ENCODE measurements at regions not wholly inside any gene's neighbourhood (a gene's known extent, or its start where the extent isn't known, plus 50 kb on each side); places are given as distances from the start of the nearest gene placed in this dataset.

DNA sequence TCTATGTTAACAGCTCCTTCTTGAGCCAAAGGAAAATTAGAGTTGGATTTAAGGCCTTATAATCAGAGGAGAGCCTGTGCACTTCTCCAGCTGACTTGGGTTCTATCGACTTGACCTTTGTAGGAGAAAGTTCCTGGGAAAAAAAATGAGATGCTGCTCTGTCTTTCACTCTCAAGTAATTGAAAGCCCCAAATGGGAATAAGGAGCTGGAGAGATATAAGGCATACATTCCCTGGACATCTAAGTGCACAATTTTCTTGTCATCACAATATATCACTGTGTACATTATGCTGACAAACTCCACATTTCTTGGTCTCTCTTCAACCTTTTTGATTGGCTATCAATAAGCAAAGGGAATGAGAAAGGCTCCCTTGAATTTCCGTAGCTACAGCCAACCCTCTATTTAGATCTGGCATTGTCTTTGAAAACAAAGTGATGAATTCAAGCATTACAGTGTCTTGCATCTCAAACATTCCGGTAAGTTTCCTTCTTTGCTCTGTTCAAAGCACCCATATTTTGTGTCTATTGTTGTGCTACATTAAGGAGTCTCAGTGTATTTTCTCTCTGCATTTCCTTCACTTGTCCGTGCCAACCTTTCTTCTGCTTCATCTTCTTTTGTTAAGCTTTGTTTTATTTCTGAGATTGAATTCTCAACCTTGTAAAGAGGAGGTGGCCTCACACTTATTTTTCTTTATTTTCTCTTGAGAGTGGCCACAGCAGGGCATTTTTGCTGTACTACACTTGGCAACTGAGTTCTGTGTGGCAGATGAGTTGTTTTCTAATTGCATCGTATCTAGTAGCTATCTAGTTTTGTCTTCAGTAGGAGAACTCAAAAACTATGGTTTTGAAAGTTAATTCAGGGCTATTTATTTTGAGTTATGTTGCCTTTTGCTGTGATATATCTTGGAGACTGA lies 450.3 kb upstream of the MAN1A1 start:
- TF ChIP-seq RAD21 (CRISPR knock-in tag; conservative IDR thresholded peaks at IDR 0.05 in 1 of 2, IDR thresholded peaks at IDR 0.05 in 1 of 2) (no peak), NFRKB (IDR thresholded peaks at IDR 0.05; ENCODE audit: low read depth) (no peak), CREM (IDR thresholded peaks at IDR 0.05; ENCODE audit: low read depth) (no peak), SMC3 (conservative IDR thresholded peaks at IDR 0.05; ENCODE audit: insufficient read depth, low read depth, low read length) (no peak), GABPA (tag; conservative IDR thresholded peaks at IDR 0.05; ENCODE audit: low read depth) (no peak), KDM1A (IDR thresholded peaks at IDR 0.05) (no peak), CHD2 (IDR thresholded peaks at IDR 0.05; ENCODE audit: low read depth, low read length) (no peak), SP2 (IDR thresholded peaks at IDR 0.05; ENCODE audit: extremely low read depth, low read depth, low read length, poor library complexity, severe bottlenecking) (no peak), ZNF76 (CRISPR knock-in tag; IDR thresholded peaks at IDR 0.05; ENCODE audit: borderline replicate concordance) (no peak)
